Activated naive CD4-positive, alpha-beta T cell treated with anti-CD3 and anti-CD28 coated beads, Interleukin-2, amount 50 U/mL, for 72 hours (primary cell): ENCODE measurements at regions not wholly inside any gene's neighbourhood (a gene's known extent, or its start where the extent isn't known, plus 50 kb on each side); places are given as distances from the start of the nearest gene placed in this dataset.

Experiments
- ATAC-seq, 2 donors: fragments of 150-1000 bp; cut with Tn5 transposase; 2 replicates each; pipeline ENCODE4 v1.10.0; 2021; ENCODE audit warnings: mild to moderate bottlenecking in 2 of 2, moderate library complexity in 2 of 2
- DNase-seq, 2 donors: peaks; one replicate each; pipeline ENCODE4 v3.0.0; 2021 to 2022; ENCODE audit warnings: low spot score in 2 of 2
- H3K27ac Mint-ChIP-seq, 2 donors: one replicate each; pipeline ENCODE4 v1.8.0; 2022; ENCODE audit warnings: mild to moderate bottlenecking in 2 of 2, mixed read lengths in 2 of 2
- H3K36me3 Mint-ChIP-seq, 2 donors: one replicate each; pipeline ENCODE4 v1.8.0; 2022; ENCODE audit warnings: mixed read lengths in 2 of 2
- H3K9me3 Mint-ChIP-seq, 2 donors: one replicate each; pipeline ENCODE4 v1.8.0; 2022; ENCODE audit warnings: mixed read lengths in 2 of 2

- H3K36me3 Mint-ChIP-seq: peaks cover 1% of the 10 kb centered on the region in 2 donors
- peaks cover 19 to 23% of the 10 kb centered on the region in 2 donors for H3K9me3 Mint-ChIP-seq
- no peak for ATAC-seq
- H3K27ac Mint-ChIP-seq: no peak overlapping the region
- DNase-seq: no peak
Measured at GRCh38 chr6:164415832-164416563, 893.4 kb downstream of the C6orf118 start.

- Mint-ChIP-seq H3K36me3 (no peaks in the 10 kb centered on the region), H3K27ac (no peak overlapping the region), H3K9me3 (peaks cover 9 to 14% of the 10 kb centered on the region in 2 donors)
- ATAC-seq: no peak
- DNase-seq: no peak
Measured at GRCh38 chr6:164414695-164415094, 894.7 kb downstream of the C6orf118 start.

- ATAC-seq (no peak), DNase-seq (no peak)
- Mint-ChIP-seq H3K9me3 (peaks cover 5 to 10% of the 10 kb centered on the region in 2 donors), H3K36me3 (no peaks in the 10 kb centered on the region), H3K27ac (no peak overlapping the region)
Measured at GRCh38 chr6:164412566-164412965, 896.8 kb downstream of the C6orf118 start.

- ATAC-seq (no peak), DNase-seq (no peak)
- Mint-ChIP-seq H3K9me3 (peaks cover 8 to 12% of the 10 kb centered on the region in 2 donors), H3K27ac (no peak overlapping the region), H3K36me3 (peaks cover 0 to 3% of the 10 kb centered on the region in 2 donors)
Measured at GRCh38 chr6:164410017-164410416, 899.4 kb downstream of the C6orf118 start.

GRCh38 chr6:164409309-164410009 is 899.9 kb downstream of the C6orf118 start:
- DNase-seq: no peak
- ATAC-seq: no peak
- Mint-ChIP-seq H3K9me3 (peaks cover 10 to 14% of the 10 kb centered on the region in 2 donors), H3K36me3 (peaks cover 0 to 5% of the 10 kb centered on the region in 2 donors), H3K27ac (no peak overlapping the region)

GRCh38 chr6:164408868-164409267 is 900.5 kb downstream of the C6orf118 start:
- Mint-ChIP-seq H3K27ac (no peak overlapping the region), H3K9me3 (peaks cover 10 to 12% of the 10 kb centered on the region in 2 donors), H3K36me3 (peaks cover 0 to 5% of the 10 kb centered on the region in 2 donors)
- no peak for ATAC-seq
- DNase-seq: no peak

GRCh38 chr6:164404812-164405488 is 904.5 kb downstream of the C6orf118 start:
- H3K9me3 Mint-ChIP-seq: peaks cover 5% of the 10 kb centered on the region in 2 donors

GRCh38 chr6:164401871-164402270 is 907.5 kb downstream of the C6orf118 start:
- no peak overlapping the region for H3K27ac Mint-ChIP-seq
- no peak for DNase-seq
- H3K9me3 Mint-ChIP-seq: peaks cover 9 to 10% of the 10 kb centered on the region in 2 donors
- peaks cover 0 to 5% of the 10 kb centered on the region in 2 donors for H3K36me3 Mint-ChIP-seq
- no peak for ATAC-seq

More at GRCh38 chr6:164404812-164405488, 904.5 kb downstream of the C6orf118 start:
- ATAC-seq: no peak
- Mint-ChIP-seq H3K36me3 (peaks cover 0 to 5% of the 10 kb centered on the region in 2 donors), H3K27ac (no peak overlapping the region)
- DNase-seq: no peak

- ATAC-seq (no peak), DNase-seq (no peak)
- no peak overlapping the region for H3K27ac Mint-ChIP-seq
- H3K9me3 Mint-ChIP-seq: peaks cover 8 to 11% of the 10 kb centered on the region in 2 donors
- H3K36me3 Mint-ChIP-seq: peaks cover 0 to 10% of the 10 kb centered on the region in 2 donors
Measured at GRCh38 chr6:164398647-164399046, 910.8 kb downstream of the C6orf118 start.

GRCh38 chr6:164396071-164397047 is 913.0 kb downstream of the C6orf118 start:
- Mint-ChIP-seq H3K36me3 (peaks cover 0 to 10% of the 10 kb centered on the region in 2 donors), H3K9me3 (peaks cover 8 to 11% of the 10 kb centered on the region in 2 donors), H3K27ac (no peak overlapping the region)
- ATAC-seq (no peak), DNase-seq (no peak)

- no peak overlapping the region for H3K27ac Mint-ChIP-seq
- ATAC-seq (no peak), DNase-seq (no peak)
- H3K36me3 Mint-ChIP-seq: no peaks in the 10 kb centered on the region
- H3K9me3 Mint-ChIP-seq: peaks cover 21 to 23% of the 10 kb centered on the region in 2 donors
Measured at GRCh38 chr6:164379795-164380194, 929.6 kb downstream of the C6orf118 start.

GRCh38 chr6:164378330-164378729 is 931.1 kb downstream of the C6orf118 start:
- DNase-seq (no peak), ATAC-seq (no peak)
- H3K27ac Mint-ChIP-seq: no peak overlapping the region
- peaks cover 15 to 18% of the 10 kb centered on the region in 2 donors for H3K9me3 Mint-ChIP-seq
- no peaks in the 10 kb centered on the region for H3K36me3 Mint-ChIP-seq

GRCh38 chr6:164377348-164377918 is 932.0 kb downstream of the C6orf118 start:
- DNase-seq (no peak), ATAC-seq (no peak)
- Mint-ChIP-seq H3K27ac (no peak overlapping the region), H3K36me3 (no peaks in the 10 kb centered on the region), H3K9me3 (peaks cover 15 to 18% of the 10 kb centered on the region in 2 donors)

- Mint-ChIP-seq H3K9me3 (peaks cover 0 to 4% of the 10 kb centered on the region in 2 donors), H3K27ac (no peak overlapping the region), H3K36me3 (no peaks in the 10 kb centered on the region)
- no peak for ATAC-seq
- no peak for DNase-seq
Measured at GRCh38 chr6:164370773-164371172, 938.6 kb downstream of the C6orf118 start.

- Mint-ChIP-seq H3K9me3 (peaks cover 31 to 35% of the 10 kb centered on the region in 2 donors), H3K36me3 (peaks cover 0 to 24% of the 10 kb centered on the region in 2 donors), H3K27ac (no peak overlapping the region)
- no peak for ATAC-seq
- DNase-seq: no peak
Measured at GRCh38 chr6:164359441-164359840, 944.9 kb downstream of the QKI start.

GRCh38 chr6:164359036-164359435 is 944.5 kb downstream of the QKI start:
- ATAC-seq: no peak
- Mint-ChIP-seq H3K36me3 (peaks cover 0 to 24% of the 10 kb centered on the region in 2 donors), H3K9me3 (peaks cover 31 to 35% of the 10 kb centered on the region in 2 donors), H3K27ac (no peak overlapping the region)
- no peak for DNase-seq
